ENCODE measurements at regions not wholly inside any gene's neighbourhood (a gene's known extent, or its start where the extent isn't known, plus 50 kb on each side); places are given as distances from the start of the nearest gene placed in this dataset.

DNA sequence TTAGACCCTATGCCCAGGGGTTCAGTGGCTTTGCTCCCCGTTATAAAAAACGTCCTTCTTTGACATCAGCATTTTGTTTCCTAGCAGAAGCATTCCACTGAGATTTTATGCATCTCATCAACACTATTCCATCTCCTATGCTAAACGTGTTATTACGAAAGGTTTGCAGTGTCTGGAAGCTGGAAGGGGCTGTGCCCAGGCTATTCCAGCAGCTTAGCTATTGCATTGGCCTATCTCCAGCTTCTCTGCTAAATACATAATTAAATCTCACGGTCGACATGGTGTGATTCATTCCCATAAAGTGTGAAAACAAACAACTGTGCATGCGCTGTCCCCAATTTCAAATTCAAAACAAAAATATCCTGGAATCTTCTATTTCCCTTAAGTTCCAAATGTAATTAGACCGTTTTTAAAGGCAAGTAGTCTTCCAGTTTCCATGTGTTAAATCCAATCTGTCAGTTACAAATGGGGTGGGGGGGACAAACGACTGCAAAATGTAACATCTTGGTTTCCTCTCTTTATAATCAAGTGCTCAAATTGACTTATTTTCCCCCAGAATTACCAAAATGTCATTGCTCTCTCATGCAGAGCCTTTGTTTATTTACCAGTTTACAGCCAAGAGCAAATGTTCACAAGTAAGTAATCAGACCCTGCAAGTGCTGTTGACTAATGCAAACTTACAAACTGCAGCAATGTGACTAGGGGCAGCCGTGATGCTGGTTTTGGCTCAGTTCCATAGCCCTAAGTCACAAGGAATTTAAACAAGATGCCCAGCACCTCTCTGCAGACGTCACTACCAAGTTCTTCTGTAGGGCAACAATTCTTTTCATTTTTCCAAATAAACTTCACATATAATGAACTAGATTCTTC lies 212.3 kb upstream of the RORB start:
- Histone ChIP-seq H3K4me3 (ENCODE audit: low read depth, low read length) (no peak overlapping the region), H3K27me3 (ENCODE audit: control insufficient read depth, insufficient read depth, low read length) (no peaks in the 10 kb centered on the region), H3K36me3 (ENCODE audit: control insufficient read depth, insufficient read depth, low read length) (no peaks in the 10 kb centered on the region)
- TF ChIP-seq, protein P1, sequence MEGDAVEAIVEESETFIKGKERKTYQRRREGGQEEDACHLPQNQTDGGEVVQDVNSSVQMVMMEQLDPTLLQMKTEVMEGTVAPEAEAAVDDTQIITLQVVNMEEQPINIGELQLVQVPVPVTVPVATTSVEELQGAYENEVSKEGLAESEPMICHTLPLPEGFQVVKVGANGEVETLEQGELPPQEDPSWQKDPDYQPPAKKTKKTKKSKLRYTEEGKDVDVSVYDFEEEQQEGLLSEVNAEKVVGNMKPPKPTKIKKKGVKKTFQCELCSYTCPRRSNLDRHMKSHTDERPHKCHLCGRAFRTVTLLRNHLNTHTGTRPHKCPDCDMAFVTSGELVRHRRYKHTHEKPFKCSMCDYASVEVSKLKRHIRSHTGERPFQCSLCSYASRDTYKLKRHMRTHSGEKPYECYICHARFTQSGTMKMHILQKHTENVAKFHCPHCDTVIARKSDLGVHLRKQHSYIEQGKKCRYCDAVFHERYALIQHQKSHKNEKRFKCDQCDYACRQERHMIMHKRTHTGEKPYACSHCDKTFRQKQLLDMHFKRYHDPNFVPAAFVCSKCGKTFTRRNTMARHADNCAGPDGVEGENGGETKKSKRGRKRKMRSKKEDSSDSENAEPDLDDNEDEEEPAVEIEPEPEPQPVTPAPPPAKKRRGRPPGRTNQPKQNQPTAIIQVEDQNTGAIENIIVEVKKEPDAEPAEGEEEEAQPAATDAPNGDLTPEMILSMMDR (IDR thresholded peaks at IDR 0.05; ENCODE audit: insufficient read depth, low read length, poor library complexity, severe bottlenecking): no peak
- DNase-seq (ENCODE audit: low read depth): no peak

DNA sequence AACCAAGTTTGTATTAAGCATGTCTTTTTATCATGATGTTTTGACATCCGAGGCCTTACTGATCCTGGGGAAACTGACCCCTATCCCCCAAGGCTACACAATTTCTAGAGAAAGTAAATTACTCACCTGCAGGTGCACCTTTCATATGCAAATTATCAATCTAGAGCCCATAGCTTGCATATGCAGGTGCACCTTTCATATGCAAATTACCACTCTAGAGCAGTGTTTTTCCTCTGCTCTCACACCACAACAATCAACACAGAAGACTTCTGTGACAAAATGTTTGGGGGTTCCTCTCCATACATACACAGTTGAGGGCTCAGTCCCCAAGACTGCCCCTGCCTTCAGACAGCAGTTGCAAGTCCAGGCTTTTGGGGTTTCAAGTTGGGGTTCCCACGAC lies 203.7 kb upstream of the RORB start:
- H3K4me3 ChIP-seq (ENCODE audit: low read depth, low read length): no peak overlapping the region
- no peak for DNase-seq (ENCODE audit: low read depth)
- no peaks in the 10 kb centered on the region for H3K27me3 ChIP-seq (ENCODE audit: control insufficient read depth, insufficient read depth, low read length)
- H3K36me3 ChIP-seq (ENCODE audit: control insufficient read depth, insufficient read depth, low read length): no peaks in the 10 kb centered on the region
- TF ChIP-seq, protein P1 (IDR thresholded peaks at IDR 0.05; ENCODE audit: insufficient read depth, low read length, poor library complexity, severe bottlenecking): no peak

DNA sequence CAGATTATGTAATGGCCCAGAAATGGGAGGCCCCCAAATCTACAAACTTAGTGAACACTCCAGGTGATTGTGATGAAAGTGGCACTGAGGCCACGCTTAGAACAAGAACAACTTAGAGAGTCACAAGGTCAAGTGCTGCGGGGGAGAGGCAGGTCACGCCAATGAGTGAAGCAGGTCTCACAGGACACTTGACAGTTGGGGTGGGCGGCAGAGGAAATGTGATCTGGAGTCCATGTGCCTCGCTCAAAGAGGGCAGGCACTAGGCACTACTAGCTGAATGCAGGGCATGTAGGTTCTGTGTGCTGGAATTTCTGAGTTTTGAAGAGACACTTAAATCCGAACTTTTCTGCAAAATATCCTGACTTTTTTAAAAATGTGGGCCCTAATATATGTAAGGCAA lies 193.2 kb upstream of the RORB start:
- H3K27me3 ChIP-seq (ENCODE audit: control insufficient read depth, insufficient read depth, low read length): no peaks in the 10 kb centered on the region
- no peaks in the 10 kb centered on the region for H3K36me3 ChIP-seq (ENCODE audit: control insufficient read depth, insufficient read depth, low read length)
- TF ChIP-seq, protein P1 (IDR thresholded peaks at IDR 0.05; ENCODE audit: insufficient read depth, low read length, poor library complexity, severe bottlenecking): no peak
- DNase-seq (ENCODE audit: low read depth): no peak
- H3K4me3 ChIP-seq (ENCODE audit: low read depth, low read length): no peak overlapping the region

DNA sequence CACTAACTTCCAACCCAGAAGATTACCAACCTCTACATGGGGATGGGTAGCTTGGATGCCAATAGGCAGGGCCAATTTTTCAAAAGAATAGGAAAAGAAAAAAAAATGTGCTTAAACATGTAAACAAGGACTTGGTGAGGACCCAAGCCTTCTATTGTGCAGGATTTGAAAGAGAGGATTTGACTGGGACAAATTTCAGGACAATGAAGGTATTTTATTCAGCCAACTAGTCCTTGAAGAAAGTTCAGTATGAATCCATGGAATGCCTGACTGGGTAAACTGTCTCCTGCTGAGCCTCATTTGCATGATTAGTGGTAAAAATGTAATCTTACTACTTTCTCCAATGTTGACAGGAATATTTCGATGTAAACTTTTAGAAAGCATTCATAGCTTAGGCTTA lies 192.5 kb upstream of the RORB start:
- Histone ChIP-seq H3K36me3 (ENCODE audit: control insufficient read depth, insufficient read depth, low read length) (no peaks in the 10 kb centered on the region), H3K27me3 (ENCODE audit: control insufficient read depth, insufficient read depth, low read length) (no peaks in the 10 kb centered on the region), H3K4me3 (ENCODE audit: low read depth, low read length) (no peak overlapping the region)
- TF ChIP-seq, protein P1 (IDR thresholded peaks at IDR 0.05; ENCODE audit: insufficient read depth, low read length, poor library complexity, severe bottlenecking): no peak
- DNase-seq (ENCODE audit: low read depth): no peak

DNA sequence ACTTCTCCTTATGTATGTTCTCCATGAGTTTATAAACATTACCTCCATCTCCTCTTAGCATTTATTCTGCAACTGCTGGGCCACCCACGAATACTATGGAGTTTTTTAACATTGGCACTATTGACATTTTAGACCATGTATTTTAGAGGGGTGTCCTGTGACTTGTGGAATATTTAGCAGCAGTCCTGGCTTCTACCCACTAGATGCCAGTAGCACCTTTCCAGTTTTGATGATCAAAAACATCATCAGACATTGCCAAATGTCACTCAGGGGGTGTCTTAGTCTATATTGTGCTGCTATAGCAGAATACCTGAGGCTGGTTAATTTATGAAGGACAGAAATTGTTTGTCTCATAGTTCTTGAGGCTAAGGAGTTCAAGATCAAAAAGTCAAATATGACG lies 187.5 kb upstream of the RORB start:
- H3K27me3 ChIP-seq (ENCODE audit: control insufficient read depth, insufficient read depth, low read length): no peaks in the 10 kb centered on the region
- DNase-seq (ENCODE audit: low read depth): no peak
- TF ChIP-seq, protein P1 (IDR thresholded peaks at IDR 0.05; ENCODE audit: insufficient read depth, low read length, poor library complexity, severe bottlenecking): no peak
- no peaks in the 10 kb centered on the region for H3K36me3 ChIP-seq (ENCODE audit: control insufficient read depth, insufficient read depth, low read length)
- no peak overlapping the region for H3K4me3 ChIP-seq (ENCODE audit: low read depth, low read length)

DNA sequence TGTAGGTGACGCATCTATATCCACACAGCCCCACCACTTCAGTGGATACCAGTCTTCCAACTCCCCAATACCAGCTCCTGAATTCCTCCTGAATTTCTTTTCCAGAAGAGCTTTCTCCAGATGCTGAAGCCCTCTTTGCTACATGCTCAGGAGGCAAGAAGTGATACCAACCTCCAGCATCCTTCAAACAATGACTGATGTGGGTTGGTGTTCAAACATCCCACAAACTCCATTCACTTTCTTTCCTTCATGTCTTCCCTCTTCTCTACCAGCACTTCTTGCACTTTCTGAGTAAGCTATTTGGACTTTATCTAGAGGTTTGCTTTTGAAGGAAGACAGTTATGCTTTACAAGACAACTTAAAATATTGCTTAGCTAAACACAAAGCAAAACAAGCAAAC lies 179.9 kb upstream of the RORB start:
- no peaks in the 10 kb centered on the region for H3K36me3 ChIP-seq (ENCODE audit: control insufficient read depth, insufficient read depth, low read length)
- H3K27me3 ChIP-seq (ENCODE audit: control insufficient read depth, insufficient read depth, low read length): no peaks in the 10 kb centered on the region
- DNase-seq (ENCODE audit: low read depth): no peak
- H3K4me3 ChIP-seq (ENCODE audit: low read depth, low read length): no peak overlapping the region
- TF ChIP-seq, protein P1 (IDR thresholded peaks at IDR 0.05; ENCODE audit: insufficient read depth, low read length, poor library complexity, severe bottlenecking): no peak

Data from kidney epithelial cell (primary cell).